DND-41 (cell line): ENCODE measurements at regions not wholly inside any gene's neighbourhood (a gene's known extent, or its start where the extent isn't known, plus 50 kb on each side); places are given as distances from the start of the nearest gene placed in this dataset.

Experiments used
- EZH2 ChIP-seq: IDR thresholded peaks from 3 replicates; pipeline ENCODE4 v1.6.1; 2012; ENCODE audit warnings: borderline replicate concordance, low read depth, mild to moderate bottlenecking, moderate library complexity, low read length, inconsistent platforms; ENCODE audit not compliant: severe bottlenecking
- TF ChIP-seq, protein P1 (sequence below): IDR thresholded peaks from 2 replicates; pipeline ENCODE4 v1.5.1; 2012; ENCODE audit warnings: borderline replicate concordance, low read length, moderate library complexity, mild to moderate bottlenecking; ENCODE audit not compliant: poor library complexity, severe bottlenecking; ENCODE audit errors: extremely low read depth

DNA sequence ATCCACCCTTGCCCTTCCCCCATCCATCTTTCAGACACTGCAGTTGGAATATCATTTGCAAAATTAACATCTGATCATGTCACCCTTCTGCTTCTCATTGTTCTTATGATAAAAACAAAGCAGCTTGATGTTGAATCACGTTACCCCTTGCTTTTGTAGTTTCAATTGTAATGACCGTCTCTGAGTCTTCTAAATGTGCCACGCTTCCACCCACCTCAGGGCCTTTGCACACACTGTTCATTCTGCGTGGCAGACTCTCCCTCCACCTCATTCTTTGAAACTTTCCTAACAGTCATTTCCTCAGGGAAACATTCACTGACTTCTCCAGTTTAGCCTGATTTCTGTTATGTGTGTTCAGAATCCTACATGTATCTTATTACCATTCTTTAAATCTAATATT is 143.6 kb upstream of the LMO4 start:
- TF ChIP-seq, protein P1, sequence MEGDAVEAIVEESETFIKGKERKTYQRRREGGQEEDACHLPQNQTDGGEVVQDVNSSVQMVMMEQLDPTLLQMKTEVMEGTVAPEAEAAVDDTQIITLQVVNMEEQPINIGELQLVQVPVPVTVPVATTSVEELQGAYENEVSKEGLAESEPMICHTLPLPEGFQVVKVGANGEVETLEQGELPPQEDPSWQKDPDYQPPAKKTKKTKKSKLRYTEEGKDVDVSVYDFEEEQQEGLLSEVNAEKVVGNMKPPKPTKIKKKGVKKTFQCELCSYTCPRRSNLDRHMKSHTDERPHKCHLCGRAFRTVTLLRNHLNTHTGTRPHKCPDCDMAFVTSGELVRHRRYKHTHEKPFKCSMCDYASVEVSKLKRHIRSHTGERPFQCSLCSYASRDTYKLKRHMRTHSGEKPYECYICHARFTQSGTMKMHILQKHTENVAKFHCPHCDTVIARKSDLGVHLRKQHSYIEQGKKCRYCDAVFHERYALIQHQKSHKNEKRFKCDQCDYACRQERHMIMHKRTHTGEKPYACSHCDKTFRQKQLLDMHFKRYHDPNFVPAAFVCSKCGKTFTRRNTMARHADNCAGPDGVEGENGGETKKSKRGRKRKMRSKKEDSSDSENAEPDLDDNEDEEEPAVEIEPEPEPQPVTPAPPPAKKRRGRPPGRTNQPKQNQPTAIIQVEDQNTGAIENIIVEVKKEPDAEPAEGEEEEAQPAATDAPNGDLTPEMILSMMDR, result no peak
- TF ChIP-seq EZH2, result no peak
